ENCODE measurements at regions not wholly inside any gene's neighbourhood (a gene's known extent, or its start where the extent isn't known, plus 50 kb on each side); places are given as distances from the start of the nearest gene placed in this dataset.

- Histone ChIP-seq H3K9me3 (no peaks in the 10 kb centered on the region), H3K4me3 (no peak overlapping the region), H3K27ac (no peak overlapping the region), H3K36me3 (no peaks in the 10 kb centered on the region), H3K4me1 (no peaks in the 10 kb centered on the region), H3K27me3 (peaks cover 0 to 18% of the 10 kb centered on the region in 2 donors)
- intact Hi-C loops (cut with DNase I; ENCODE audit: low total_unique reads), result no loop called here
- TF ChIP-seq POLR2AphosphoS5 (IDR thresholded peaks at IDR 0.05), result no peak
- TF ChIP-seq, protein P1, sequence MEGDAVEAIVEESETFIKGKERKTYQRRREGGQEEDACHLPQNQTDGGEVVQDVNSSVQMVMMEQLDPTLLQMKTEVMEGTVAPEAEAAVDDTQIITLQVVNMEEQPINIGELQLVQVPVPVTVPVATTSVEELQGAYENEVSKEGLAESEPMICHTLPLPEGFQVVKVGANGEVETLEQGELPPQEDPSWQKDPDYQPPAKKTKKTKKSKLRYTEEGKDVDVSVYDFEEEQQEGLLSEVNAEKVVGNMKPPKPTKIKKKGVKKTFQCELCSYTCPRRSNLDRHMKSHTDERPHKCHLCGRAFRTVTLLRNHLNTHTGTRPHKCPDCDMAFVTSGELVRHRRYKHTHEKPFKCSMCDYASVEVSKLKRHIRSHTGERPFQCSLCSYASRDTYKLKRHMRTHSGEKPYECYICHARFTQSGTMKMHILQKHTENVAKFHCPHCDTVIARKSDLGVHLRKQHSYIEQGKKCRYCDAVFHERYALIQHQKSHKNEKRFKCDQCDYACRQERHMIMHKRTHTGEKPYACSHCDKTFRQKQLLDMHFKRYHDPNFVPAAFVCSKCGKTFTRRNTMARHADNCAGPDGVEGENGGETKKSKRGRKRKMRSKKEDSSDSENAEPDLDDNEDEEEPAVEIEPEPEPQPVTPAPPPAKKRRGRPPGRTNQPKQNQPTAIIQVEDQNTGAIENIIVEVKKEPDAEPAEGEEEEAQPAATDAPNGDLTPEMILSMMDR (IDR thresholded peaks at IDR 0.05), result no peak
- no peak for TF ChIP-seq POLR2A (IDR thresholded peaks at IDR 0.05)
- DNase-seq (ENCODE audit: low spot score in 2 of 2), result no peak
Measured at GRCh38 chr10:130960531-130960930, 351.0 kb downstream of the TCERG1L start.

GRCh38 chr10:130961506-130962239, 349.8 kb downstream of the TCERG1L start:
- TF ChIP-seq, protein P1 (IDR thresholded peaks at IDR 0.05), result no peak
- TF ChIP-seq POLR2A (IDR thresholded peaks at IDR 0.05) (no peak), POLR2AphosphoS5 (IDR thresholded peaks at IDR 0.05) (no peak)
- DNase-seq (ENCODE audit: low spot score in 2 of 2), result no peak
- peaks cover 0 to 14% of the 10 kb centered on the region in 2 donors for H3K27me3 ChIP-seq
- no peaks in the 10 kb centered on the region for H3K36me3 ChIP-seq
- H3K9me3 ChIP-seq, result no peaks in the 10 kb centered on the region
- H3K4me3 ChIP-seq, result no peak overlapping the region
- no peak overlapping the region for H3K27ac ChIP-seq
- intact Hi-C loops (cut with DNase I; ENCODE audit: low total_unique reads), result no loop called here
- H3K4me1 ChIP-seq, result no peaks in the 10 kb centered on the region

DNA sequence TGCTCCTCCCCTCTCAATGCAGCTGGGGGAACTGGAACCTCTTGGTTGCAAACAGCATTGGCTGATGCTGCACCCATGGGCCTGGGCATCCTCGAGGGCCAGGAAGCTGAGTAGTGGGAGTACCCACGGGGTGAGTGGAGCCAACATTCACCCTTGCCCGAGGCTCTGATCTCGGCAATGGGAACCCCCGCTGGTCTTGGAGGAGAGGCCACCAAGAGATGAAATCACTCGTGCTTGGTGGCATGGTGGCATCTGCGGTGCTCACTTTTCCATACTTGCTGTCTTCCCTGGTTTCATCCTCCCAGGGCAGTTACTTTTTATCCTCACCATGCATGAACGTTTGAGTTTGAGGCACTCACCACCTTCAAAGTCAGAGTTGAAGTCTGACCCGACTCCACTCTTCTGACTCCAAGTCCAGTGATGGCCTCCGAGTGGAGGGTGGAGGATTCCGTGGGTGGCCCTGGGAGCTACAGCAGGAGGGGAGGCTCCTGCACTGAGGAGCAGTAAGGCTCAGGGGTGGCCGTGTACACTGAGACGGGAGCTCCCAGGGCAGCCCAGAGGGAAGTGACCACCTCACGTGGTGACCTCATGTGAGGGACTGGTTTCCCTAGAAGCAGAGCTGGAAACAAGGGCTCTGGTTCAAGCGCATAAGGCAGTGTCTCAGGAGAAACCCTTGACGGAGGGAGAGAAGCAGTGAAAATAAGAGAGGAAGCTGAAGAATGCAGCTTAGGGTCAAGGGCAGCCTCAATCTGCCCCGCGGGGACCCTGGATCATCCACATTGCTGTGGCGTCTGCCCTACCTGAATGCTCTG, 349.1 kb downstream of the TCERG1L start:
- no peaks in the 10 kb centered on the region for H3K4me1 ChIP-seq
- TF ChIP-seq POLR2AphosphoS5 (IDR thresholded peaks at IDR 0.05), result no peak
- TF ChIP-seq, protein P1 (IDR thresholded peaks at IDR 0.05), result no peak
- no peak for TF ChIP-seq POLR2A (IDR thresholded peaks at IDR 0.05)
- H3K27ac ChIP-seq, result no peak overlapping the region
- DNase-seq (ENCODE audit: low spot score in 2 of 2), result no peak
- H3K4me3 ChIP-seq, result no peak overlapping the region
- peaks cover 0 to 10% of the 10 kb centered on the region in 2 donors for H3K27me3 ChIP-seq
- intact Hi-C loops (cut with DNase I; ENCODE audit: low total_unique reads), result no loop called here
- H3K9me3 ChIP-seq, result no peaks in the 10 kb centered on the region
- H3K36me3 ChIP-seq, result no peaks in the 10 kb centered on the region

GRCh38 chr10:130963052-130963393, 348.5 kb downstream of the TCERG1L start:
- no peaks in the 10 kb centered on the region for H3K36me3 ChIP-seq
- H3K27me3 ChIP-seq, result peaks cover 0 to 10% of the 10 kb centered on the region in 2 donors
- intact Hi-C loops (cut with DNase I; ENCODE audit: low total_unique reads), result no loop called here
- no peak overlapping the region for H3K27ac ChIP-seq
- H3K9me3 ChIP-seq, result no peaks in the 10 kb centered on the region
- DNase-seq (ENCODE audit: low spot score in 2 of 2), result no peak
- TF ChIP-seq, protein P1 (IDR thresholded peaks at IDR 0.05), result no peak
- TF ChIP-seq POLR2A (IDR thresholded peaks at IDR 0.05) (no peak), POLR2AphosphoS5 (IDR thresholded peaks at IDR 0.05) (no peak)
- no peak overlapping the region for H3K4me3 ChIP-seq
- H3K4me1 ChIP-seq, result no peaks in the 10 kb centered on the region
